Umbilical cord (tissue), 1 donor: ENCODE measurements at regions not wholly inside any gene's neighbourhood (a gene's known extent, or its start where the extent isn't known, plus 50 kb on each side); places are given as distances from the start of the nearest gene placed in this dataset.
"Not testable (repeated sequence)": the region's sequence is repeated elsewhere in the genome, so short reads cannot be mapped to it uniquely, and the experiment has no call there.

Experiments
- DNase-seq: peaks from one replicate; pipeline ENCODE4 v3.0.0-alpha.2; 2015; ENCODE audit warnings: low spot score

DNA sequence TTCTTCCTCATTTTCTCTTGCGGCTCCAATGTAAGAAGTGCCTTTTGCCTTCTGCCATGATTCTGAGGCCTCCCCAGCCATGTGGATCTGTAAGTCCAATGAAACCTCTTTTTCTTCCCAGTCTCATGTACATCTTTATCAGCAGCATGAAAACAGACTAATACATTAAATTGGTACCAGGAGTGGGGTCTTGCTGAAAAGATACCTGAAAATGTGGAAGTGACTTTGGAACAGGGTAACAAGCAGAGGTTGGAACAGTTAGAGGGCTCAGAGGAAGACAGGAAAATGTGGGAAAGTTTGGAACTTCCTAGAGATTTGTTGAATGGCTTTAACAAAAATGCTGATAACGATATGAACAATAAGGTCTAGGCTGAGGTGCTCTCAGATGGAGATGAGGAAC is 316.7 kb upstream of the HS3ST5 start:
- no peak for DNase-seq

DNA sequence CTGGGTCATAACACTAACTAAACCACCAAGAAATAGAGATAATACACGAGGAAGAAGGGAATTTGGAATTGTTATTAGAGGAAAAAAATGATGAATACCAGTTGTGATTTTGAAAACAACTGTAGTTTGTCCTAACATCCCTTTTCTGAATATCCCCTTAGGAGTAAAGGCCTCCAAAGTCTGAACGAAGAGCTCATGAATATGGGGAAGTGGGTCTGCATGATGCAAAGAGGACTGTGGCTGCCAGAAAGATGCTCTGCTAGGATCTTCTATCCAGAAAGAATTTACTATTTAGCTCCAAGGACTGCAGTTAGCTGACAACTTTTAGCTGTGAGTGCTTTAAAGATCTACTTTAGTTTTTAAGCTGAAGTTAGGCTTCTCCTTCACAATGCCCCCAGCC is 308.8 kb upstream of the HS3ST5 start:
- DNase-seq = no peak

- DNase-seq = no peak
Measured at GRCh38 chr6:114650891-114651290, 308.1 kb upstream of the HS3ST5 start.

DNA sequence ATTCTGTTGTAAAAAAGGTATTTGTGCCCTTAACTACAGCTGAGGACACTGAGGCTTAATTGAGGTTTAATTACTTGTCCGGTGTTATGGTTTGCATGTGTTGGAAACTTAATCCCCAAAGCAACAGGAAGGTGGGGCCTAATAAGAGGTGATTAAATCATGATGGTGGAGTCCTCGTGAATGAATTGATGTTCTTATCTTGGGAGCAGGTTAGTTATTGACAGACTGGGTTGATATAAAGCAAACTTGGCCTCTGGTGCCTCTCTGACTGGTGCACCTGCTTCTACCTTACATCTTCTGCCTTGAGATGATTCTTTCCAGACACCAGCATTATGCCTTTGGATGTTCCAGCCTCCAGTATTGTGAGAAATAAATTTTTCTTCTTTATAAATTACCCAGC is 306.5 kb upstream of the HS3ST5 start:
- DNase-seq = no peak

- DNase-seq = no peak
Measured at GRCh38 chr6:114648847-114649246, 306.0 kb upstream of the HS3ST5 start.

- DNase-seq = no peak
Measured at GRCh38 chr6:114638341-114638740, 295.5 kb upstream of the HS3ST5 start.

GRCh38 chr6:114634016-114634415 is 291.2 kb upstream of the HS3ST5 start:
- no peak for DNase-seq

DNA sequence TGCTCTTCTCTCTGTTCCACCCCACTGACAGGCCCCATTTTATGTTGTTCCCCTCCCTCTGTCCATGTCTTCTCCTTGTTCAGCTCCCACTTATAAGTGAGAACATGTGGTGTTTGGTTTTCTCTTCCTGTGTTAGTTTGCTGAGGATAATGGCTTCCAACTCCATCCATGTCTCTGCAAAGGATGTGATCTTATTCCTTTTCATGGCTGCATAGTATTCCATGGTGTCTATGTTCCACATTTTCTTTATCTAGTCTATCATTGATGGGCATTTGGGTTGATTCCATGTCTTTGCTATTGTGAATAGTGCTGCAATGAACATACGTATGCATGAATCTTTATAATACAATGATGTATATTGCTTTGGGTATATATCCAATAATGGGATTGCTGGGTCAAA is 283.4 kb upstream of the HS3ST5 start:
- not testable (repeated sequence) for DNase-seq

DNA sequence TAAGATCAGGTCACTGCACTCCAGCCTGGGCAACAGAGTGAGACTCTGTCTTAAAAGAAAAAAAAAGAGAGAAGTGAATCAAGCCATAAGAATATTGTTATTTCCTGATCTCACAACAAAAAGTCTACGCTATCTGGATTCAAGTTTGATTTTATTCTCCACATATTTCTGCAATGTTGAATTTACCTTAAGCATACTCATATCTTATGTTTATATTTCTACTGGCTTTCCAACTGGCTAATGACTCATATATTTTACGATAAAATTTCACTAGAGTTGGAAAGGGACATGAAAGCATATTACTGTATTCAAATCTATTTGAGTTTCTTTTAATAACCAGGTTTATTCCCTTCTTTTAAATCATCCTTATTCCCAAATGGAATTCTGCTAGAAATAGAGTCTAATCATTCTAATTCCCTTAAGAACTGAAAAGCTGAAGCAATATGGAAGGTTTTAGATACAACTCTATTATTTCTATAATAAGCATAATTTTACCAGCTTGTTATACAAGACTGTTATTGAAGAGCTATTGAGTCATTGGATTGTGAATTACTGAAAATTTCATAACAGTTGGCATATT is 276.9 kb upstream of the HS3ST5 start:
- peak; percentile 1 for DNase-seq

DNA sequence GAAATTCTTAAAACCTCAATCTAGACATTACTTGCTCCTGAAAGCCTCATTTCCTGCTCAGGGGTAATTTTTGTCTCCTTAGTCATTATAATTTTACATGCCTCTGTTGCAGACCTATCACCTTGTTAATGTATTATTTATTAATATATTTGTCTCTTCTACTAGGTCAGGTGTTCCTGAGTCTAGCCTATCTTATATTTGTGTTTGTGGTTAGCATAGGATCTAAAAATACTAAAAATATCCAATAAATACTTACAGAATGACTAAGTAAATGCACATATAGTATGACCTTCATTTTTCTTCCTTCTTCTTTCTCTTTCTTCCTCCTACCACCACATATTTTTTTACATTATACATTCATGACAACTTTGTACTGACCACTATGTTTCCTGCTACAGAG is 268.9 kb upstream of the HS3ST5 start:
- DNase-seq = no peak

GRCh38 chr6:114608091-114608490 is 265.3 kb upstream of the HS3ST5 start:
- DNase-seq = no peak

GRCh38 chr6:114605656-114606055 is 262.8 kb upstream of the HS3ST5 start:
- DNase-seq = no peak

GRCh38 chr6:114600381-114600780 is 257.6 kb upstream of the HS3ST5 start:
- DNase-seq = no peak

- DNase-seq = no peak
Measured at GRCh38 chr6:114595591-114595990, 252.8 kb upstream of the HS3ST5 start.

DNA sequence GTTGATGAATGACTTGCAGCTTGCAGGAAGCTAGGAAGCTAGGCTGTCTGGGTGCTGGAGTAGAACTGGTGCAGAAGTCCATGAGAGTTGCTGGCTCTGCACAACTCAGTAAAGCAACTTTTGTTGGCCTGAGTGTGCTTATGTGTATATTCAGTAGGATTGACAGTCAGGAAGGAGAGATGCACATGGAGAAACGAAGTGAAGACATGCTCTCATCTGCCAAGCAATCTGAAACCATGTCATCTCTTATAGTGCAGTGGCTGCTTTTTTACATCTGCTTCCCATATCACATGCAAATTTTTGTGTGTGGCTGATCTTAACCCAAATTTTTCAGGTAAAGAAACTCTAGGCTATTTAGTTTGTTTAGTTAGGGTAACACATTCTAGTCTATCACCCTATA is 252.4 kb upstream of the HS3ST5 start:
- no peak for DNase-seq

DNA sequence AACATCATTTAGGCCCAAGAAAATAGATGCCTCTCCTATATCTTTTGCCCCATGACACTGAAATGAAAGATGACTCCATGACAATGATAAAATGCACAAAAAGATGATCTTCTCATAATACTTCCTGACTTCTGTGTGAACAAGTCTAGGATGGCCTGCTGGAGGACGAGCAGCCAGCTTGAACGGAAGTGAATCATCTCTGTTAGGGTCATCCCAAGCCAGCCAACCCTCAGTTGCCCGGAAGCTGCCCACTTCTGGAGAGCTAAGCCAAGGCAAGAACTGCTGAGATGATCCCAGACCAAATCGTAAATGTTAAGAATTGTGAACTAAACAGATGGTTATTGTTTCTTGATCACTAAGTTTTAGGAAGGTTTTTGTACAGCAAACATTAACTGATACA is 249.7 kb upstream of the HS3ST5 start:
- no peak for DNase-seq

- no peak for DNase-seq
Measured at GRCh38 chr6:114588726-114589125, 245.9 kb upstream of the HS3ST5 start.

- no peak for DNase-seq
Measured at GRCh38 chr6:114586298-114586697, 243.5 kb upstream of the HS3ST5 start.

DNA sequence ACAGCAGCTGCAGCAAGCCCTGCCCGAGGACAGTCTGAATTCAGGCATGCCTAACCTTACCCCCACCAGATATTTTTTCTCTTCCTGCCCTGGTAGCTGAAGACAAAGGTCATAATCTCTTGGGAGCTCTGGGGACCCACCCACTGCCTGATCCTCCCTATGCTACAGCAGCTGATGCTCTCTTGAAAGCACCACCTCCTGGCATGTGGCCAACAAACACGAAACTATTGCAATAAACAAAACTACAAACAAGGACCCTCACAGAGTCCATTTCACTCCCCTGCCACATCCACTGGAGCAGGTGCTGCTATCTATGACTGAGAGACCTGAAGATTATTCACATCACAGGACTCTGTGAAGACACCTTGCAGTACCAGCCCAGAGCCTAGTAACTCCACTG is 238.5 kb upstream of the HS3ST5 start:
- no peak for DNase-seq

GRCh38 chr6:114580882-114581281 is 238.1 kb upstream of the HS3ST5 start:
- no peak for DNase-seq

- DNase-seq = no peak
Measured at GRCh38 chr6:114579486-114579885, 236.7 kb upstream of the HS3ST5 start.

DNA sequence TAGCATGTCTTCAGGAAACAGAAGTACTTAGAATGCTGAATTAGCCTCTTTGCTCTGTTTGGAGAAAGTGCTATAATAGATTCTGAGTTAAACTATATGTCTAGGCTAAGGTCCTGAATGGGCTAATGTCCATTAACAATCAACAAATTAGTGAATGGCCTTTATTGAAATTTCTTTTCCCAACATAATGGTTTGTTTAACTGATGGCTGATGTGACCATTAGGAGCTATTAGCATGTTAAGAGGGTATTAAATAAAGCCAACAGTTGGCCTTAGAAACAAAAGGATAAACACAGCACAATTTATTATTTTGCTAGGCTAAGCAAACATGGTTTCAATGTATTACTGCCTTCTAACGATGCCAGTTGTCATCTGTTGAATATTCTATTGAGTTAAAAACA is 234.3 kb upstream of the HS3ST5 start:
- no peak for DNase-seq

DNA sequence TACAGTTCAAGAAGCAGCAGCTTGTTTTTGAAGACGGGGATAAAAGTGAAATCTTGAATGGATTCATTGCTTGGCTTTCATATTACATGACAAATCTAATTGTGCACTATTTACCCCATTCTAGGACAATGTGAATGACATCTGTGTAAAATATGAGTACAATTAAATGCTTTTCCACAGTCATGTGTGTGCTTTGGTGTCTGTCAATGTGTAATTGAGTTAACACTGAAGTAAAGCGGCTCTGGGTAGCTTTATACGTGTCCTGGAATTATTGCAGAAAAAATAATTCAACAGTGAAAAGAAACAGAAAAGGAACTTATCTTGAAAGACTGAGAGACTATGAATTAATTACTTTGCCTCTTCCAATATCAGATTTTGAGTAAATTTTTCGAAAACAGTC is 233.5 kb upstream of the HS3ST5 start:
- DNase-seq = no peak

- no peak for DNase-seq
Measured at GRCh38 chr6:114569669-114570068, 226.8 kb upstream of the HS3ST5 start.
